ENCODE measurements at regions not wholly inside any gene's neighbourhood (a gene's known extent, or its start where the extent isn't known, plus 50 kb on each side); places are given as distances from the start of the nearest gene placed in this dataset.
A peak's percentile ranks its signal among the peaks of the same experiment; 100 is the strongest.

- Histone ChIP-seq H3K4me1 (no peaks in the 10 kb centered on the region), H3K27ac (no peak overlapping the region), H3K36me3 (no peaks in the 10 kb centered on the region), H3K9ac (no peak overlapping the region), H3K4me2 (no peak overlapping the region), H4K20me1 (no peaks in the 10 kb centered on the region), H3K27me3 (no peaks in the 10 kb centered on the region), H3K9me3 (no peaks in the 10 kb centered on the region), H3K4me3 (no peak overlapping the region)
- no peak for TF ChIP-seq Cebpa-rat (IDR thresholded peaks at IDR 0.05)
These were observed 537.2 kb downstream of the GATA3 start for GRCh38 chr10:8591640-8592039.

GRCh38 chr10:8594176-8594575 lies 539.7 kb downstream of the GATA3 start:
- Histone ChIP-seq H3K27ac (no peak overlapping the region), H3K4me2 (no peak overlapping the region), H4K20me1 (no peaks in the 10 kb centered on the region), H3K36me3 (no peaks in the 10 kb centered on the region), H3K9me3 (no peaks in the 10 kb centered on the region), H3K4me3 (no peak overlapping the region), H3K9ac (no peak overlapping the region), H3K4me1 (no peaks in the 10 kb centered on the region), H3K27me3 (no peaks in the 10 kb centered on the region)
- no peak for TF ChIP-seq Cebpa-rat (IDR thresholded peaks at IDR 0.05)

GRCh38 chr10:8594711-8595110 lies 540.2 kb downstream of the GATA3 start:
- no peak for TF ChIP-seq Cebpa-rat (IDR thresholded peaks at IDR 0.05)
- Histone ChIP-seq H3K4me1 (no peaks in the 10 kb centered on the region), H3K9me3 (no peaks in the 10 kb centered on the region), H3K27ac (no peak overlapping the region), H3K27me3 (no peaks in the 10 kb centered on the region), H3K9ac (no peak overlapping the region), H3K36me3 (no peaks in the 10 kb centered on the region), H3K4me3 (no peak overlapping the region), H4K20me1 (no peaks in the 10 kb centered on the region), H3K4me2 (no peak overlapping the region)

- Histone ChIP-seq H4K20me1 (no peaks in the 10 kb centered on the region), H3K36me3 (no peaks in the 10 kb centered on the region), H3K27ac (no peak overlapping the region), H3K4me3 (no peak overlapping the region), H3K9me3 (no peaks in the 10 kb centered on the region), H3K4me2 (no peak overlapping the region), H3K9ac (no peak overlapping the region), H3K27me3 (no peaks in the 10 kb centered on the region), H3K4me1 (no peaks in the 10 kb centered on the region)
- TF ChIP-seq Cebpa-rat (IDR thresholded peaks at IDR 0.05): no peak
These were observed 540.7 kb downstream of the GATA3 start for GRCh38 chr10:8595140-8595539.

- Histone ChIP-seq H3K36me3 (no peaks in the 10 kb centered on the region), H3K9me3 (no peaks in the 10 kb centered on the region), H3K27me3 (no peaks in the 10 kb centered on the region), H3K27ac (no peak overlapping the region), H3K4me1 (no peaks in the 10 kb centered on the region), H3K4me2 (no peak overlapping the region), H4K20me1 (no peaks in the 10 kb centered on the region), H3K9ac (no peak overlapping the region), H3K4me3 (no peak overlapping the region)
- TF ChIP-seq Cebpa-rat (IDR thresholded peaks at IDR 0.05): no peak
These were observed 542.5 kb downstream of the GATA3 start for GRCh38 chr10:8596929-8597472.

- Histone ChIP-seq H3K27me3 (no peaks in the 10 kb centered on the region), H4K20me1 (no peaks in the 10 kb centered on the region), H3K9me3 (no peaks in the 10 kb centered on the region), H3K36me3 (no peaks in the 10 kb centered on the region), H3K27ac (no peak overlapping the region), H3K4me2 (no peak overlapping the region), H3K9ac (no peak overlapping the region), H3K4me1 (no peaks in the 10 kb centered on the region), H3K4me3 (no peak overlapping the region)
- no peak for TF ChIP-seq Cebpa-rat (IDR thresholded peaks at IDR 0.05)
These were observed 545.7 kb downstream of the GATA3 start for GRCh38 chr10:8600192-8600591.

GRCh38 chr10:8602821-8603220 lies 548.3 kb downstream of the GATA3 start:
- no peak for TF ChIP-seq Cebpa-rat (IDR thresholded peaks at IDR 0.05)
- H3K27ac ChIP-seq: no peak overlapping the region

GRCh38 chr10:8614054-8614565 lies 559.6 kb downstream of the GATA3 start:
- no peak overlapping the region for H3K4me3 ChIP-seq
- H3K4me1 ChIP-seq: peaks cover 18% of the 10 kb centered on the region
- no peak overlapping the region for H3K27ac ChIP-seq
- no peak overlapping the region for H3K4me2 ChIP-seq
- no peaks in the 10 kb centered on the region for H4K20me1 ChIP-seq
- H3K36me3 ChIP-seq: no peaks in the 10 kb centered on the region
- H3K27me3 ChIP-seq: no peaks in the 10 kb centered on the region
- no peak for TF ChIP-seq Cebpa-rat (IDR thresholded peaks at IDR 0.05)
- H3K9me3 ChIP-seq: peaks cover 7% of the 10 kb centered on the region; the same call in 1 of the 2 replicates
- no peak overlapping the region for H3K9ac ChIP-seq

More at GRCh38 chr10:8602821-8603220, 548.3 kb downstream of the GATA3 start:
- no peaks in the 10 kb centered on the region for H4K20me1 ChIP-seq
- H3K4me1 ChIP-seq: no peaks in the 10 kb centered on the region
- no peaks in the 10 kb centered on the region for H3K27me3 ChIP-seq
- H3K4me3 ChIP-seq: no peak overlapping the region
- H3K9me3 ChIP-seq: peaks cover 8% of the 10 kb centered on the region
- H3K4me2 ChIP-seq: no peak overlapping the region
- H3K36me3 ChIP-seq: no peaks in the 10 kb centered on the region
- no peak overlapping the region for H3K9ac ChIP-seq

GRCh38 chr10:8615118-8615517 lies 560.6 kb downstream of the GATA3 start:
- Histone ChIP-seq H3K9me3 (peaks cover 7% of the 10 kb centered on the region; the same call in 1 of the 2 replicates), H3K9ac (no peak overlapping the region), H3K4me2 (no peak overlapping the region), H3K4me1 (peaks cover 18% of the 10 kb centered on the region), H4K20me1 (no peaks in the 10 kb centered on the region), H3K36me3 (no peaks in the 10 kb centered on the region), H3K4me3 (no peak overlapping the region), H3K27me3 (no peaks in the 10 kb centered on the region), H3K27ac (no peak overlapping the region)
- TF ChIP-seq Cebpa-rat (IDR thresholded peaks at IDR 0.05): no peak

- Histone ChIP-seq H3K4me2 (peak overlapping the region; percentile 67), H3K27me3 (no peaks in the 10 kb centered on the region), H3K27ac (no peak overlapping the region), H3K9ac (no peak overlapping the region), H3K4me3 (no peak overlapping the region), H3K9me3 (peaks cover 7% of the 10 kb centered on the region; the same call in 1 of the 2 replicates), H3K36me3 (no peaks in the 10 kb centered on the region), H4K20me1 (no peaks in the 10 kb centered on the region), H3K4me1 (peaks cover 18% of the 10 kb centered on the region)
- no peak for TF ChIP-seq Cebpa-rat (IDR thresholded peaks at IDR 0.05)
These were observed 561.7 kb downstream of the GATA3 start for GRCh38 chr10:8616166-8616565.

GRCh38 chr10:8617792-8618191 lies 563.3 kb downstream of the GATA3 start:
- Histone ChIP-seq H3K27ac (no peak overlapping the region), H3K4me3 (no peak overlapping the region), H3K9ac (no peak overlapping the region), H3K27me3 (no peaks in the 10 kb centered on the region), H3K4me2 (no peak overlapping the region), H3K9me3 (no peaks in the 10 kb centered on the region), H3K36me3 (no peaks in the 10 kb centered on the region), H3K4me1 (peaks cover 18% of the 10 kb centered on the region), H4K20me1 (no peaks in the 10 kb centered on the region)
- no peak for TF ChIP-seq Cebpa-rat (IDR thresholded peaks at IDR 0.05)

All from BLaER1 (cell line).